H9 (cell line): ENCODE measurements at regions not wholly inside any gene's neighbourhood (a gene's known extent, or its start where the extent isn't known, plus 50 kb on each side); places are given as distances from the start of the nearest gene placed in this dataset.

ENCODE experiments used
- DNase-seq: peaks from one replicate; pipeline ENCODE4 v3.0.0-alpha.2; 2017
- H2AFZ ChIP-seq: one replicate; pipeline ENCODE4 v1.6.1; 2013; ENCODE audit warnings: mild to moderate bottlenecking, low read length, control low read depth, moderate library complexity
- H2AK5ac ChIP-seq: 2 replicates; pipeline ENCODE4 v1.6.1; 2013; ENCODE audit warnings: low read length, control low read depth, mixed read lengths; ENCODE audit not compliant: insufficient read length
- H2BK120ac ChIP-seq: one replicate; pipeline ENCODE4 v1.6.1; 2013; ENCODE audit warnings: low read depth, mild to moderate bottlenecking, low read length, control low read depth, inconsistent platforms; ENCODE audit not compliant: poor library complexity, severe bottlenecking
- H2BK12ac ChIP-seq: 2 replicates; pipeline ENCODE4 v1.6.1; 2013; ENCODE audit warnings: low read length, control low read depth, mixed read lengths, low read depth; ENCODE audit not compliant: insufficient read length
- H2BK15ac ChIP-seq: 2 replicates; pipeline ENCODE4 v1.6.1; 2013; ENCODE audit warnings: low read depth, low read length, control low read depth
- H2BK20ac ChIP-seq: one replicate; pipeline ENCODE4 v1.6.1; 2013; ENCODE audit warnings: low read depth, mild to moderate bottlenecking, low read length, control low read depth, inconsistent platforms; ENCODE audit not compliant: poor library complexity, severe bottlenecking
- H2BK5ac ChIP-seq: 2 replicates; pipeline ENCODE4 v1.6.1; 2013; ENCODE audit warnings: low read length, control low read depth, mixed read lengths; ENCODE audit not compliant: insufficient read length
- H3K14ac ChIP-seq: 2 replicates; pipeline ENCODE4 v1.6.1; 2013; ENCODE audit warnings: low read length, control low read depth; ENCODE audit not compliant: insufficient read depth
- H3K18ac ChIP-seq: 2 replicates; pipeline ENCODE4 v1.6.1; 2013; ENCODE audit warnings: low read depth, mild to moderate bottlenecking, mixed read lengths, low read length, control low read depth; ENCODE audit not compliant: insufficient read length
- H3K23ac ChIP-seq: 2 replicates; pipeline ENCODE4 v1.6.1; 2013; ENCODE audit warnings: low read length, control low read depth, mixed read lengths, low read depth; ENCODE audit not compliant: insufficient read length
- H3K23me2 ChIP-seq: 2 replicates; pipeline ENCODE4 v1.6.1; 2013; ENCODE audit warnings: low read depth, mild to moderate bottlenecking, mixed read lengths, low read length, control low read depth; ENCODE audit not compliant: insufficient read length, poor library complexity, severe bottlenecking
- H3K27ac ChIP-seq: 2 replicates; pipeline ENCODE4 v1.5.1; 2013; ENCODE audit warnings: low read length, control low read depth, mixed read lengths, low read depth; ENCODE audit not compliant: insufficient read length
- H3K27me3 ChIP-seq: 2 replicates; pipeline ENCODE4 v1.6.1; 2013; ENCODE audit warnings: low read length, control low read depth, inconsistent platforms; ENCODE audit not compliant: insufficient read depth
- H3K4ac ChIP-seq: 2 replicates; pipeline ENCODE4 v1.6.1; 2013; ENCODE audit warnings: low read depth, mild to moderate bottlenecking, control low read depth, inconsistent platforms, low read length, moderate library complexity
- H3K4me1 ChIP-seq: 2 replicates; pipeline ENCODE4 v1.6.1; 2013; ENCODE audit warnings: low read length, control low read depth, inconsistent platforms; ENCODE audit not compliant: insufficient read depth
- H3K4me2 ChIP-seq: 2 replicates; pipeline ENCODE4 v1.6.1; 2013; ENCODE audit warnings: low read length, control low read depth, mixed read lengths; ENCODE audit not compliant: insufficient read length, insufficient read depth
- H3K56ac ChIP-seq: 2 replicates; pipeline ENCODE4 v1.6.1; 2013; ENCODE audit warnings: low read depth, mild to moderate bottlenecking, mixed read lengths, low read length, control low read depth; ENCODE audit not compliant: insufficient read length
- H3K79me1 ChIP-seq: 2 replicates; pipeline ENCODE4 v1.6.1; 2013; ENCODE audit warnings: low read depth, mild to moderate bottlenecking, moderate library complexity, low read length, control low read depth, inconsistent platforms; ENCODE audit not compliant: insufficient read depth, poor library complexity, severe bottlenecking
- H3K79me2 ChIP-seq: 2 replicates; pipeline ENCODE4 v1.6.1; 2013; ENCODE audit warnings: low read length, control low read depth, inconsistent platforms; ENCODE audit not compliant: insufficient read depth
- H3K9ac ChIP-seq: 2 replicates; pipeline ENCODE4 v1.6.1; 2013; ENCODE audit warnings: low read length, control low read depth, mixed read lengths; ENCODE audit not compliant: insufficient read length; ENCODE audit errors: extremely low read depth
- H3K9me3 ChIP-seq: one replicate; pipeline ENCODE4 v1.6.1; 2013; ENCODE audit warnings: low read depth, low read length, inconsistent platforms; ENCODE audit not compliant: control insufficient read depth
- H3T11ph ChIP-seq: one replicate; pipeline ENCODE4 v1.6.1; 2013; ENCODE audit warnings: mild to moderate bottlenecking, low read length, control low read depth, inconsistent platforms
- H4K20me1 ChIP-seq: one replicate; pipeline ENCODE4 v1.6.1; 2013; ENCODE audit not compliant: control insufficient read depth, insufficient read length, insufficient read depth
- H4K5ac ChIP-seq: 2 replicates; pipeline ENCODE4 v1.6.1; 2013; ENCODE audit warnings: low read depth, mild to moderate bottlenecking, mixed read lengths, low read length, control low read depth; ENCODE audit not compliant: insufficient read length
- H4K8ac ChIP-seq: replicated peaks from 2 replicates; pipeline ENCODE4 v1.6.1; 2013; ENCODE audit warnings: low read length, control low read depth, mixed read lengths, low read depth; ENCODE audit not compliant: insufficient read length
- H4K91ac ChIP-seq: 2 replicates; pipeline ENCODE4 v1.6.1; 2013; ENCODE audit warnings: low read depth, mild to moderate bottlenecking, moderate library complexity, mixed read lengths, low read length, control low read depth; ENCODE audit not compliant: insufficient read length
- H3K27ac Mint-ChIP-seq, 3 experiments: 2 replicates in 2 of 3; 3 replicates in 1 of 3; pipeline ENCODE4 v1.8.0; 2020 to 2021; ENCODE audit warnings: mixed read lengths in 3 of 3, mild to moderate bottlenecking in 1 of 3, moderate library complexity in 1 of 3
- H3K27me3 Mint-ChIP-seq: 2 replicates; pipeline ENCODE4 v1.8.0; 2021; ENCODE audit warnings: low read depth, mild to moderate bottlenecking, moderate library complexity, mixed read lengths
- H3K36me3 Mint-ChIP-seq, 3 experiments: 2 replicates in 2 of 3; 3 replicates in 1 of 3; pipeline ENCODE4 v1.8.0; 2020 to 2021; ENCODE audit warnings: low read depth in 3 of 3, mixed read lengths in 3 of 3; ENCODE audit not compliant: insufficient read depth in 1 of 3
- H3K4me1 Mint-ChIP-seq, 2 experiments: 2 replicates each; pipeline ENCODE4 v1.8.0; 2020; ENCODE audit warnings: mixed read lengths in 2 of 2
- H3K4me3 Mint-ChIP-seq, 2 experiments: 2 replicates in 1 of 2; 3 replicates in 1 of 2; pipeline ENCODE4 v1.8.0; 2020 to 2021; ENCODE audit warnings: mild to moderate bottlenecking in 2 of 2, mixed read lengths in 2 of 2, moderate library complexity in 1 of 2
- H3K9me3 Mint-ChIP-seq, 2 experiments: 2 replicates in 1 of 2; 3 replicates in 1 of 2; pipeline ENCODE4 v1.8.0; 2020; ENCODE audit warnings: mild to moderate bottlenecking in 2 of 2, mixed read lengths in 2 of 2, moderate library complexity in 1 of 2
- whole genome bisulfite sequencing: extraction: QIAGEN DNeasy Blood & Tissue Kit; methylation state at CpG from one replicate; pipeline ENCODE4 v1.1.7; 2013; ENCODE audit warnings: missing lambda C conversion rate, low lambda C conversion rate, mixed read lengths; ENCODE audit not compliant: insufficient read length; ENCODE audit errors: extremely low coverage; 5-methylcytosine and 5-hydroxymethylcytosine counted together
- TF ChIP-seq, protein P1 (sequence below): fragments of 200-600 bp; sonication (generic); conservative IDR thresholded peaks from 3 replicates; pipeline ENCODE4 v1.8.0; 2021; ENCODE audit warnings: antibody characterized with exemption, mild to moderate bottlenecking

DNA sequence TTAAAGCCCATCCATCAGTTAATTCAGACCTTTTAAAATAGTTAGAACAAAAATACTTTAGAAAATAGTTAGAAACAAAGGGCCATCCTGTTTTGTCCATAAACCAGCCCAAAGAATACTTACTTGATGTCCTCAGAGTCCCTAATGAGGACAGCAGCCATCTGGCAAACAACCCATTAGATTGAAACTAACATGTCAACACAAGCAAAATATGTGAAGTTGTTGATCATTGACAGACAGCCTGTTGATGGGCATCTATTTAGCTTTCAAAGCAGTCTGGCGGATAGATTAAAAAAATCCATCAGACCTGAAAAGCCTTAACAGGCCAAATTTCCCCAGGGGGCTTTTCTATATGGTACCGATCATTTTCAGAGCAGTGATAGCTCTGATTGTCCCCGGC, 154.2 kb upstream of the TSHZ2 start:
- no peaks in the 10 kb centered on the region for H3K79me1 ChIP-seq
- H2BK120ac ChIP-seq: no peak overlapping the region
- H3K27ac ChIP-seq: no peak overlapping the region
- no peak overlapping the region for H2BK12ac ChIP-seq
- H4K91ac ChIP-seq: no peak overlapping the region
- H3K4ac ChIP-seq: no peak overlapping the region
- TF ChIP-seq, protein P1, sequence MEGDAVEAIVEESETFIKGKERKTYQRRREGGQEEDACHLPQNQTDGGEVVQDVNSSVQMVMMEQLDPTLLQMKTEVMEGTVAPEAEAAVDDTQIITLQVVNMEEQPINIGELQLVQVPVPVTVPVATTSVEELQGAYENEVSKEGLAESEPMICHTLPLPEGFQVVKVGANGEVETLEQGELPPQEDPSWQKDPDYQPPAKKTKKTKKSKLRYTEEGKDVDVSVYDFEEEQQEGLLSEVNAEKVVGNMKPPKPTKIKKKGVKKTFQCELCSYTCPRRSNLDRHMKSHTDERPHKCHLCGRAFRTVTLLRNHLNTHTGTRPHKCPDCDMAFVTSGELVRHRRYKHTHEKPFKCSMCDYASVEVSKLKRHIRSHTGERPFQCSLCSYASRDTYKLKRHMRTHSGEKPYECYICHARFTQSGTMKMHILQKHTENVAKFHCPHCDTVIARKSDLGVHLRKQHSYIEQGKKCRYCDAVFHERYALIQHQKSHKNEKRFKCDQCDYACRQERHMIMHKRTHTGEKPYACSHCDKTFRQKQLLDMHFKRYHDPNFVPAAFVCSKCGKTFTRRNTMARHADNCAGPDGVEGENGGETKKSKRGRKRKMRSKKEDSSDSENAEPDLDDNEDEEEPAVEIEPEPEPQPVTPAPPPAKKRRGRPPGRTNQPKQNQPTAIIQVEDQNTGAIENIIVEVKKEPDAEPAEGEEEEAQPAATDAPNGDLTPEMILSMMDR: no peak
- H4K8ac ChIP-seq: no peak overlapping the region
- H3K9me3 Mint-ChIP-seq: no peaks in the 10 kb centered on the region
- H3K4me3 Mint-ChIP-seq: no peak overlapping the region
- H2AK5ac ChIP-seq: no peak overlapping the region
- no peak overlapping the region for H2BK5ac ChIP-seq
- no peak overlapping the region for H3K56ac ChIP-seq
- WGBS: no CpG with 5 or more reads among the region's 3 CpGs
- H4K5ac ChIP-seq: no peak overlapping the region
- H2BK15ac ChIP-seq: no peak overlapping the region
- H3K23ac ChIP-seq: no peak overlapping the region
- H3K27ac Mint-ChIP-seq: no peak overlapping the region
- H3K4me1 Mint-ChIP-seq: 0 out of 4 replicates have a peak, but pooled peaks cover 0 to 3% of the 10 kb centered on the region in 2 experiments
- no peak overlapping the region for H2BK20ac ChIP-seq
- H3K18ac ChIP-seq: no peak overlapping the region
- no peak overlapping the region for H3K14ac ChIP-seq
- H3K9me3 ChIP-seq: no peaks in the 10 kb centered on the region
- no peaks in the 10 kb centered on the region for H3K79me2 ChIP-seq
- no peaks in the 10 kb centered on the region for H3K4me1 ChIP-seq
- no peak overlapping the region for H3T11ph ChIP-seq
- no peak overlapping the region for H2AFZ ChIP-seq
- H3K23me2 ChIP-seq: no peaks in the 10 kb centered on the region
- no peaks in the 10 kb centered on the region; the same call in 1 of the 2 replicates for H3K27me3 Mint-ChIP-seq
- no peak overlapping the region for H3K9ac ChIP-seq
- H3K4me2 ChIP-seq: no peak overlapping the region
- no peaks in the 10 kb centered on the region for H4K20me1 ChIP-seq
- DNase-seq: no peak
- H3K36me3 Mint-ChIP-seq: no peaks in the 10 kb centered on the region
- H3K27me3 ChIP-seq: no peaks in the 10 kb centered on the region
